GM12892 (cell line): ENCODE measurements at regions not wholly inside any gene's neighbourhood (a gene's known extent, or its start where the extent isn't known, plus 50 kb on each side); places are given as distances from the start of the nearest gene placed in this dataset.

ENCODE experiments used
- POLR2A ChIP-seq: IDR thresholded peaks from 2 replicates; pipeline ENCODE4 v1.6.1; 2011; ENCODE audit warnings: low read depth, low read length, control low read depth
- POLR2AphosphoS5 ChIP-seq: IDR thresholded peaks from 2 replicates; pipeline ENCODE4 v1.6.1; 2011; ENCODE audit warnings: low read depth, low read length, control low read depth
- TAF1 ChIP-seq: IDR thresholded peaks from 2 replicates; pipeline ENCODE4 v1.6.1; 2011; ENCODE audit warnings: low read depth, mild to moderate bottlenecking, control low read depth, low read length, borderline replicate concordance

- TF ChIP-seq POLR2AphosphoS5 (no peak), POLR2A (no peak), TAF1 (no peak)
These were observed 594.1 kb downstream of the SATB2 start for GRCh38 chr2:198863655-198864054.
